Bronchial epithelial cell (primary cell): ENCODE measurements at regions not wholly inside any gene's neighbourhood (a gene's known extent, or its start where the extent isn't known, plus 50 kb on each side); places are given as distances from the start of the nearest gene placed in this dataset.

Source experiments
- DNase-seq: peaks from one replicate; pipeline ENCODE4 v3.0.0-alpha.2; 2010; ENCODE audit warnings: low read depth
- FAIRE-seq: peaks from 2 replicates; lab custom pipeline; 2011; peaks lifted over from hg19 to GRCh38; lab: Jason Lieb, UNC
- H3K27me3 ChIP-seq: 2 replicates; pipeline ENCODE4 v1.5.1; 2011; ENCODE audit warnings: low read length; ENCODE audit not compliant: control insufficient read depth, insufficient read depth
- H3K36me3 ChIP-seq: 2 replicates; pipeline ENCODE4 v1.5.1; 2011; ENCODE audit warnings: low read length; ENCODE audit not compliant: control insufficient read depth, insufficient read depth
- H3K4me3 ChIP-seq: 2 replicates; pipeline ENCODE4 v1.5.1; 2011; ENCODE audit warnings: mild to moderate bottlenecking, low read depth, low read length, control low read depth
- CTCF ChIP-seq: IDR thresholded peaks from 2 replicates; pipeline ENCODE4 v1.5.1; 2011; ENCODE audit warnings: mild to moderate bottlenecking, moderate library complexity, low read length, control low read depth, inconsistent platforms; ENCODE audit not compliant: insufficient read depth, severe bottlenecking

- no peak for TF ChIP-seq CTCF
- DNase-seq: no peak
- FAIRE-seq: no peak
- Histone ChIP-seq H3K36me3 (no peaks in the 10 kb centered on the region), H3K4me3 (no peak overlapping the region), H3K27me3 (no peaks in the 10 kb centered on the region)
Measured at GRCh38 chr1:63014267-63014666, 230.3 kb downstream of the ATG4C start.

GRCh38 chr1:63022319-63022718 is 238.4 kb downstream of the ATG4C start:
- FAIRE-seq (no peak), DNase-seq (no peak)
- no peak for TF ChIP-seq CTCF
- Histone ChIP-seq H3K27me3 (no peaks in the 10 kb centered on the region), H3K4me3 (no peak overlapping the region), H3K36me3 (no peaks in the 10 kb centered on the region)

- no peak for DNase-seq
- H3K4me3 ChIP-seq: no peak overlapping the region
- FAIRE-seq: no peak
- no peak for TF ChIP-seq CTCF
- H3K36me3 ChIP-seq: no peaks in the 10 kb centered on the region
- no peaks in the 10 kb centered on the region for H3K27me3 ChIP-seq
Measured at GRCh38 chr1:63023171-63023570, 239.2 kb downstream of the ATG4C start.

GRCh38 chr1:63023637-63024036 is 239.7 kb downstream of the ATG4C start:
- Histone ChIP-seq H3K4me3 (no peak overlapping the region), H3K36me3 (no peaks in the 10 kb centered on the region), H3K27me3 (no peaks in the 10 kb centered on the region)
- TF ChIP-seq CTCF: no peak
- FAIRE-seq (no peak), DNase-seq (no peak)

- FAIRE-seq (no peak), DNase-seq (no peak)
- no peak for TF ChIP-seq CTCF
Measured at GRCh38 chr1:63024132-63024531, 240.2 kb downstream of the ATG4C start.

GRCh38 chr1:63027176-63027575 is 243.2 kb downstream of the ATG4C start:
- Histone ChIP-seq H3K36me3 (no peaks in the 10 kb centered on the region), H3K27me3 (no peaks in the 10 kb centered on the region), H3K4me3 (no peak overlapping the region)
- FAIRE-seq (no peak), DNase-seq (no peak)
- no peak for TF ChIP-seq CTCF

More at GRCh38 chr1:63024132-63024531, 240.2 kb downstream of the ATG4C start:
- Histone ChIP-seq H3K27me3 (no peaks in the 10 kb centered on the region), H3K36me3 (no peaks in the 10 kb centered on the region), H3K4me3 (no peak overlapping the region)
